HG03354 (cell line): ENCODE measurements at regions not wholly inside any gene's neighbourhood (a gene's known extent, or its start where the extent isn't known, plus 50 kb on each side); places are given as distances from the start of the nearest gene placed in this dataset.

Experiments used
- ATAC-seq: cut with Tn5 transposase; IDR thresholded peaks from one replicate; pipeline ENCODE4 v1.9.1; 2021; ENCODE audit warnings: mild to moderate bottlenecking; ENCODE audit not compliant: unreplicated experiment, poor library complexity, severe bottlenecking

GRCh38 chr4:19317377-19317776 lies 934.3 kb upstream of the SLIT2 start:
- ATAC-seq, result no peak

GRCh38 chr4:19314116-19314515 lies 937.6 kb upstream of the SLIT2 start:
- ATAC-seq, result no peak

- no peak for ATAC-seq
These were observed 942.3 kb upstream of the SLIT2 start for GRCh38 chr4:19309378-19309777.

GRCh38 chr4:19304028-19304427 lies 947.7 kb upstream of the SLIT2 start:
- ATAC-seq, result no peak

- no peak for ATAC-seq
These were observed 950.2 kb upstream of the SLIT2 start for GRCh38 chr4:19301527-19301926.

GRCh38 chr4:19300213-19300612 lies 951.5 kb upstream of the SLIT2 start:
- no peak for ATAC-seq

GRCh38 chr4:19298998-19299397 lies 952.7 kb upstream of the SLIT2 start:
- ATAC-seq, result no peak

GRCh38 chr4:19293781-19294180 lies 957.9 kb upstream of the SLIT2 start:
- no peak for ATAC-seq

GRCh38 chr4:19293080-19293479 lies 958.6 kb upstream of the SLIT2 start:
- ATAC-seq, result no peak

GRCh38 chr4:19286924-19287323 lies 964.8 kb upstream of the SLIT2 start:
- no peak for ATAC-seq

GRCh38 chr4:19285146-19285545 lies 966.6 kb upstream of the SLIT2 start:
- no peak for ATAC-seq

GRCh38 chr4:19278665-19279064 lies 973.0 kb upstream of the SLIT2 start:
- no peak for ATAC-seq

- ATAC-seq, result no peak
These were observed 985.1 kb upstream of the SLIT2 start for GRCh38 chr4:19266566-19266965.

- no peak for ATAC-seq
These were observed 989.2 kb upstream of the SLIT2 start for GRCh38 chr4:19262467-19262866.

- ATAC-seq, result no peak
These were observed 991.4 kb upstream of the SLIT2 start for GRCh38 chr4:19260346-19260745.

GRCh38 chr4:19259920-19260319 lies 991.8 kb upstream of the SLIT2 start:
- ATAC-seq, result no peak

- no peak for ATAC-seq
These were observed 994.9 kb upstream of the SLIT2 start for GRCh38 chr4:19256823-19257222.

- ATAC-seq, result no peak
These were observed 997.2 kb upstream of the SLIT2 start for GRCh38 chr4:19254486-19254885.

GRCh38 chr4:19248023-19248422 lies 1003.7 kb upstream of the SLIT2 start:
- no peak for ATAC-seq

GRCh38 chr4:19241895-19242294 lies 1009.8 kb upstream of the SLIT2 start:
- no peak for ATAC-seq

- no peak for ATAC-seq
These were observed 1012.1 kb upstream of the SLIT2 start for GRCh38 chr4:19239565-19239964.

- ATAC-seq, result no peak
These were observed 1015.2 kb upstream of the SLIT2 start for GRCh38 chr4:19236473-19236872.
